Daoy (cell line): ENCODE measurements at regions not wholly inside any gene's neighbourhood (a gene's known extent, or its start where the extent isn't known, plus 50 kb on each side); places are given as distances from the start of the nearest gene placed in this dataset.
A peak's percentile ranks its signal among the peaks of the same experiment; 100 is the strongest.

Experiments
- DNase-seq: peaks from one replicate; pipeline ENCODE4 v3.0.0-alpha.2; 2015; ENCODE audit warnings: low read depth

DNA sequence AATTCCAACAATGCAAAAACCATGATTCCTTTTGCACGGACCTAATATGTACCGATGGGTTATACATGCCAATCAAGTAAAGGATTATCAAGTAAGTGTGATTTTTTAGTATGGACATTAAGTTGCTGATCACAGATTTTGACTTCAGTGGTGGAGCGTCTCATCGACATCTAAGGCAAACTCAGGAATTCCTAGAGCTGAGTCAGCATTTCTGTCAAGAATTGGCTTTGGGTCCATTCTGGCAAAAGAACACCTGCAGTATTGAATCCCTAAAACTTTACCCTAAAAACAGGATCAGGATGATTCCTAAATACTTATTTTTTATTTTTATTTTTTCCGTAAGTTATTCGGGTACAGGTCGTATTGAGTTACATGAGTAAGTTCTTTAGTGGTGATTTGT, 83.6 kb downstream of the HPGD start:
- no peak for DNase-seq

DNA sequence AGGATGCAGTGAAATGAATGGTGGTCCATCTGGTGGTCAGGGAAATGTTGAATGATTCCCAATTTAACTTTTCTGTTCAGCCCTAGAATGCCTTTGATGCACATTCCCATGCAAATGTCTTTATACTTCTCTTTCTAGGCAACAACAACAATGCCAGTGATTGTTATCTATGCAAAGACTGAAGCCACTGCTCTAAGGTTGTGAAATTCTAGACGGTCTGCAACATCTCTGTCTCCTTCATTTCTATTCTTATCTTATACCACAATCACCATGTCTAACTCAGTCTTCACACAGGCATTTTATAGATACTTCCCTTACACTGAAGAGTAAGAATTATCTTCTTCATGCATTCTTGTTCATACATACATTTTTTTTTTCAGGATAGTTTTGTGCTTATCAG, 84.5 kb downstream of the HPGD start:
- no peak for DNase-seq

DNA sequence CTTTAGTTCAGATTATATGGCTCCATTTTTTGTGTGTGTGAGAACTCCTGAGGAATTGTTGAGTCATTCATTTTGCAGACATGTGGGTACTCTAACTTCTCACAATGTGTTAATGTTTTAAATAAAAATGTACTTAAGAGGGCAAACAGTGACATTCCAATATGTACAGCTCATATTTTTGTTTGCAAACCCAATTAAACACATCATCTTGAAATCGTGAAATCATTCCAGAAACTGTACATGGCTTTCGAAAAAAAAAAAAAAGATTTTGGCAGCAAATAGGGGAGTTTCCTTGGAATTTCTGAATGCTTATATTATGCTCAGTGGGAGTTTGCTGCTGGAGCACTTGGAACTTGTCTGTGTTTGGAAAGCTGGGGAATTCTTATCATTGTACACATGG, 85.0 kb downstream of the HPGD start:
- no peak for DNase-seq

DNA sequence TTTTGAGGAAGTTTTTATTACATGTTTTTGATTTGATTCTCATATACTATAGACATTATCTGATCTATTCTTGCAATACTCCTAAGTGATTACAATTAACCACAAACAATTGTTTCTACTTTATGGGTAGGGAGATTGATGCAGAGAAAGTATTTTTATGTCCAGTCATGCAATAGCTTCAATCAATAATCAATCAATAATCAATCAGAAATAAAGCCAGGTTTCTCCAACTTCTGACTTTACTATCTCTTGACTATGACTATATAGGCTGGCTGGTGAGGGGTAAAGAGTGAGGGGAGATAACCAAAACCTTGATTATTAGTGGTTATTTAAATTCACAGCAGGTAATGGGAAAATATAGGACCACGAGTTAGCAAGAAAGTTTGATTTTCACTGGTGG, 85.9 kb downstream of the HPGD start:
- no peak for DNase-seq

DNA sequence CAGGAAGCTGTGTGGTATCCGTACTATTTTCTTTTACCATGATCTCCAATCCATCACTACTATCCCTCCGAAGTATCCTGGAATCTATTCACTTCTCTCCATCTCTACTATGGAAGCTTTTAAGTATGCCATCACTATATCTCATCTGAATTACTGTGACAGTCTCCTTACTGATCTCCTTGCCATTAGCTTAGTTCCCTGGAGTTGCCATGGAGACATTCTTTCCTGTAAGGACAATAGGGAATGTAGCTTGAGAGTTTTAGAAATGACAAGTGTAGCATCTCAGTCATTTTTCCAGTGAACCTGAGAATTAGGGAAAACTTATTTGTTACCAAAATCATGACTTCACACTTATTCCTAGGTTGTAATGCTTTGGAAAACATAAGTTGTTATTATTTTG, 86.3 kb downstream of the HPGD start:
- DNase-seq = no peak

DNA sequence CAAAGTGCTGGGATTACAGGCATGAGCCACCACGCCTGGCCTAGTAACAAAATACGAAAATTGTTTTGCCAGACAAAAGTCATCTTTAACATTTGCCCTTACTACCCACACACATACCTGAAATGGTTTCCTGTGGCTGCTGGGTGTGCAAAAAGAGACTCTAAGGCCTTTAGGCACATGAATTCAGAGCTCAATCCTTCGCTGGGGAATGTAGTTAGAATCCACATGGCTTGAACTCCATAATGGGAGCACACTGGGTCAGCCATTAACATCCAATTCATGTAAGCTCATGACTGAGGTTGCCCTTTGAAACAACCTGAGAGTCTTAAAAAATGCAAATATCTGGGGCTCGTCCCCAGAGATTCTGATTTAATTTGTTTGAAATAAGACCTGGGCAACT, 87.8 kb downstream of the HPGD start:
- no peak for DNase-seq

DNA sequence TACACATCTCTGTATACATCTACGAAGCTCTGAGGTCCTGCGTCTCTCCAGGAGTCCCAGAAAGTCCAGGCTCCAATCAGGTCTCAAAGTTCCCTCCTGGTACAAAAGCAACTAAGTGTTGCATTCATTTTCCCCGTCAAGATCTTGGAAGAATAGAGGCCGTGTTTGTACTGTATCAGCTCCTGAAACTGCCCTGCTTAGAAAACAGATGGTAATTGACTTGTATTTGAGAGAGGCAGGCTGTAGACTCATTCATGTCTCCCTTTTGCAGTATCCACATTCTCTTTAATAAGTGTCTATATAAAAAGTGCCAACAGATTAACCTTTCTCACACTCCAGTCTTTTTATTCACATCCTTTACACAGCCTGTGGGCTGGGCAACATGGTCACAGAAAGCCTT, 91.7 kb downstream of the HPGD start:
- DNase-seq = no peak

DNA sequence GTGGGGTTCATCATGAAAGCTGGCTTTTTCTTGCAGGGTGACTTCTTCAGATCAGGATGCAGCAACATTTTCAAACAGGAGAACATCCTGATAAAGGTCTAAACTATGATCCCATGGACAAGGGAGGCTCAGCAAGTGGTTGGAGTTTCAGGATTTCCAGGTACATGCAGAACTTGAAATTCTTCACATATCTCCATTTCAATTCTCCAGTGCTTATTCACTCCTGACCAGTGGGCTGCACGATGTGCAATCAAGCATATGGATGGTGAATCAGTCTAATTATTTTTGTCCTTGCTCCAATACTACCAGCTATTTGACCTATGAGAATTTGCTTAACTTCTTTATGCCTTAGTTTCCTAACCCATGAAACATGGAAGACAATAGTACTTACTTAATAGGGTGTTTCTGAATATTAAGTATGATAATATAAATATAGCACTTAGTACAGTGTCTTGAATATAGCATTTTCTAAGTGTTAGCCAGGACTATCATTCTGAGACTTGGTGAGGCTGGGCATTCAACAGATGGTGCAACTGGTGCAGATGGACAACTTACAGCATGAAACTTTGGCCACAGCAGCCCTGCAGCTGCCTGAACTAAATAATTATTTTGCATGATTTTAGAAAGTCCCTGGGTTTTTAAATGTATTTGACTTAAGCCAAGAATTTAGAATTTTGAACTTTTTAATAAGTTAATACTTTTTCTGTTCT, 92.4 kb downstream of the HPGD start:
- no peak for DNase-seq

DNA sequence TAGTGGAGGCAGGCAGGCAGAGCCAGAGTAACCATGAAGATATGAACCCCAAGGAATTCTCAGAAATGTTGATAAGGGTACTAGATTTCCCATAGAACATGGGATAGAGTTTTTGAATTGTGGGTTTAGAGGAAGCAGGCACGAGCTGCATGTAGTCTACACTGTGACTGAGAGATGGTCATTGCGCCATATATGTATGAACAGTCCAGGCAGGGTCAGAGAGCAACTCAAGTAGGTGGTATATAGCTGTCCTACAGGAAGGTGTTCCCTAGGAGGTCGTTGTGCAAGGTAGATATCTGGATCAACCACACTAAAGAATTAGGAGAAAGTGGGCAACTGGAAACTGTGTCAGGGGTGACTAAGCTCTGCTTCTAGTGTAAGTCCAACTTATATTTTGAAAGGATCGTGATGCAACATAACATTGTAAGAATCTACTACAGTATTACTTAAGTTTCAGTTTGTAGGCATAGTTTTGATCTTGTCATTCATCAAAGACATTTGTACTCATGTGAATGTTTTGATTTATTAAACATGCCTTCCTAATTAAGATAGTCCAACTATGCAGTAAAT, 94.6 kb downstream of the HPGD start:
- DNase-seq = no peak

DNA sequence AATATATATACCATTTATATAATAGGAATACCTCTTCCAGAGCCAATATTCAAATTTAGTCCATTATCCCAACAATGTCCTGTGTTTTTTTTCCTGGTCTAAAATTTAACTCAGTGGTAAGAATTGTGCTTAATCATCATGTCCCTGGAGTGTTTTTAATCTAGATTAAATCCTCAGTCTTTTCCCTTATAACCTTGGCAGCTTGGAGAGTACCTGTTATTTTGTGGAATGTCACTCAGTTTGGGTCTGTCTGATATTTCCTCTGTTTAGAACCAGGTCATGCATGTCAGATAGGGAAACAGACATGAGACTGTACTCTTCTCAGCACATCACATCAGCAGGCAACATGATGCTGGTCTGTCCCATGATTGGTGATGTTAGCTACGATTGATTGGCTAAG, 96.6 kb downstream of the HPGD start:
- no peak for DNase-seq

DNA sequence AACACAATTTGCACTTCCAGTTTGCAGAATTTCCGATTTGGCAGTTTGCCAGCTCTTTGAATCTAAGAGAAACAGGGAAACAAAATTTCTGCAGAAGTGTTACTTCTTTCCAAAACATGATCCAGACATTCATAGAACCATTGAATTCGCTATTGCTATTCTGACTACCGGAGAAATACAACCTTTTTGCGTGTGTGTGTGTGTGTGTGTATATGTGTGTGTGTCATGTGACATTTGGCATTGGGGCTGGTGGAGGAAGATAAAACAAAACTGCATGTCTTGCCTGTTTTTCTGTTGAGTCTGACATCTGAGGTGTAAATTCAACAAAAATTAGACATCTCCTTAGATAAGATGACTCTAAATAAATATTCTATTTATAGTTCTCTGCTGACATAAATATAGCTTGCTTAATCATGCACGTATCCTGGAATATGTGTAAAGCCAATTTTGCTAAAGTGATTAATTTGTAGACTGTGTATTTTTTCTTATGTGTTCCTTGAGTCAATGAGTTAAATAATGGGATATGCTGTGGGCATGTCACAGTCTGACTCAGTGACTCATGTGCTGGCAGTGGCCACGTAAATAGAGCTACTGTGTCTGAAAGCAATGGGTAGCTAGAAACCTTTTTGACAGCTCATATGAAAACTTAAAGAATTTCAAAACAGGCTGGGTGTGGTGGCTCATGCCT, 98.9 kb downstream of the HPGD start:
- peak; percentile 65 for DNase-seq

DNA sequence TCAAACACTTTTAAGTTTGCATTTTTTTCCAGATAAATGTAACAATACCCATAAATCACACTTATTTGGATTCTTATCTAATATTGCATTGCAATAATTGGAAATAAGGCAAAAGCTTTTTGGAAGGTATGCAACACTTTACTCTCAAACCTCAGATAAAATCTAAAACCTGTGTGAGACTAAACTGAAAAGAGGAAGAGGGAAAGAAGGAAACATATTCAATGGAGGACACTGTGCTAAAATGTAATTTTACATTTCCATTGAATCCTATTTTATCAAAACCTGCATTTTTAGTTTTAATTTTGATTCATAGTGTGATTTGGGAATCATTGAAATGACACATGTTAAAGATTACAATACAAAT, 99.4 kb downstream of the HPGD start:
- no peak for DNase-seq

DNA sequence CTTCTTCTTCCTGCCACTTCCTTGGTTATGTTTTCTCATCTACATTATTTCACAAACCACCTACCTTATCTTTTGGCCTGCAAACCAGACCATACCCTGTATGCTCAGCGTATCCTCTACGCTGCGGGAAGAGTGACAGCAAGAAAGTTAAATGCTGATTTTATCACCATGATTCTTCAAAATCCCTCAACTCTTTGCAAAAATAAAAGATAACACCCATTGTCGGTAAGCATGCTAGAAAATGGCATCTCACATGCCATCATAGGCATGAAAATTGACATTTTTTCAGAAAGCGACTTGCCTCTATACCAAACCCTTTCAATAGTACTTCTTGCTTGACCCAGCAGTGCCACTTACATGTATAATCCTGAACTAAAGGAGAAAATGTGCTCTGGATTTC, 102.0 kb downstream of the HPGD start:
- no peak for DNase-seq

DNA sequence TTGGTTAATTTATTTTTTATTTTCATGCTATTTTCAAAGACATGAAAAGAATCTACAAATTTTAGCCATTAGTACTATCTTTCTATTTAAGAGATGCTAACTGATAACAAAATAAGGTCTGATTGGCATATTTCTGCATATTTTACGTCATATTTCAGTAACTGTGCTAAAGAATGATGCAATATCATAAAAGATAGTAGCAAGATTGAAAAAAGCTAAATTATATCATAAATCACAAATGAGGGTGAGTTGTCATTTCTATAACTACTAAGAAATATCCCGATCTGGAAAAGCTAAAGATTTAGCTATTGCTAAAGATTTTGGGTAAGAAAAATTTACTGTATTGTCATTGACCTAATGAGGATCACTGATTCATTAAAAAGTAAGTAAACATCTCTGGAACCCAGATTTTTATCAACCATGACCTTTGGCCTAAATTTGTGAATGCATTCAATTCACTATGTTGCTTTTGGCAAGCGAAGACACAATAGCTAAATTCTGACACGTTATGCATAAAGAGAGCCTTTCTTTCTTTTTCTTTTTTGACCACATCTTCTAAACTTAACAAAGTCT, 103.6 kb downstream of the HPGD start:
- DNase-seq = no peak

DNA sequence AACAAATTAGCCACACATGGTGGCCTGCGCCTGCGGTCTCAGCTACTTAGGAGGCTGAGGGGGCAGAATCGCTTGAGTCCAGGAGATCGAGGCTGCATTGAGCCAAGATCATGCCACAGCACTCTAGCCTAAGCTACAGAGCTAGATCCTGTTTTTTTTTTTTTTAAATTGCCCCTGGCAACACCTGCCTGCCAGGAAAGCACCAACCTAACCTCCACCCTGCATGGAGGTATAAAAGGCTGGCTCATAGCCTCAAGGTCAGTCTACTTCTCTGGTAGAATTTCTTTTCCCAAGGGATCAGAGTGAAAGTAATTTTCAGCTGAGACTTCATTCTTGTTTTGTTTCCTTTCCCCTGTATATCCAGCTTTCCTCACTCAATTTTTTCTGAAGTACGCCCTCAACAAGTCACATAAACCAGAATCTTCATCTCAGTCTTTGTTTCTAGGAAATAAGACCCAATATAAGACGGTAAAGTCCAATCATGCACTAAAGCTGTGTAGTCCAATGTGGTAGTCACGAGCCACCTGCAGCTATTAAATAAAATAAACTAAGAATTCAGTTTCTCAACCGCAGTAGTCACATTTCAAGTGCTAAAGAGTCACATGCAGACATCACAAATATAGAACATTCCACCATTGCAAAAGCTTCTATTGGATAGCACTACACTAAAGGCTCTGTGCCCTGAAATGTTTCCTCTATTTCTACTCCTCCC, 113.3 kb downstream of the HPGD start:
- DNase-seq = no peak

DNA sequence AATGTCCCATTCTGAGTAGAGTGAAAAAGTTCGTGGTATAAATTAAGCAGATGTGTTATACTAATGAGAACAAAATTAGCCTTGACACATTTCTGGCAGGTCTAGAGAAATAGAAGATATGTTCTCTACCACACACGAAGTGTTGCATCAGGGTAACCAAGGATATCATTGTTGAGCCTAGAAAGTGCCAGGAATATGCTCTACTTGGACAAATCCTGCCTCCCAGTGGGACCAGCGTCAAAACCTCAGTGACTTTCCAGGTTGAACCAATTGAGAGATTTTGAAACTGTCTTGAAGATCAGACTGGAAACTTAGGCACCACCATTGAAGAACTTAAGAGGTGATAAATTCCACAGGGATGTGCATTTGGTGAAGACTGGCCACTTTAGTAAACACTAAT, 115.9 kb downstream of the HPGD start:
- DNase-seq = no peak

DNA sequence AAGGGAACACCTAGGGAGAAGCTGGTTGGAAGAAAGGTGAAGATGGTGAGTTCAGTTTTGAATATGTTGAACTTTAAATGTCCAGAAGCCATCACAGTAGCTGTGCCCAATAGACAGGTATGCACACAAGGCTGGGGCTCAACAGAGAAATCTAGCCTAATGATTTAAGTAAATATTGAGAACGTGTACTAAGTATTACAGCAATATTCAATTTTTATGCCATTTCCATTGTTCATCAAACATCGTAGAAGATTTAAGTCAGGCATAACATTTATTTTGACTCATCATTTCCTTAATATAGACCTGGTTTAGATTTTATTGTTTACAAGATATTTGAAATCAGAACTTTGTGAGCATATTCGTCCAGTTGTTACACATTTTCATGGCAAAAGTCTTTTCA, 116.4 kb downstream of the HPGD start:
- no peak for DNase-seq

DNA sequence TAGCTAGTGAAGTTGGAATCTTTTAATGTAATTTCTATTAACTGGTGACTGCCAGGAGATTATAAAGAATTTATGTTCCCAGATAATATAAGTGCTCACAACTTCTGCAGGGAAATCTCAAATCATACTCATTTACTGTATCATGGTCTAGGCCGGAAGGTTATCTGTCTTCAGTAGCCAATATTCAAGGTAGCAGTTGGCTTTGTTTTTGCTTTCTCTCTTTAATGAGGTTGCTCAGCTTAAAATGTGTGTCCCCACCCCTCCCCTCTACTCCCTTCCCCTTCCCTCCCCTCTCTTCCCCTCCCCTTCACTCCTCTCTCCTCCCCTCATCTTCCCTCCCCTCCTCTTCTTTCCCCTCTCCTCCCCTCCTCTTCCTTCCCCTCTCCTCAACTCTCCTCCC, 117.6 kb downstream of the HPGD start:
- DNase-seq = no peak

DNA sequence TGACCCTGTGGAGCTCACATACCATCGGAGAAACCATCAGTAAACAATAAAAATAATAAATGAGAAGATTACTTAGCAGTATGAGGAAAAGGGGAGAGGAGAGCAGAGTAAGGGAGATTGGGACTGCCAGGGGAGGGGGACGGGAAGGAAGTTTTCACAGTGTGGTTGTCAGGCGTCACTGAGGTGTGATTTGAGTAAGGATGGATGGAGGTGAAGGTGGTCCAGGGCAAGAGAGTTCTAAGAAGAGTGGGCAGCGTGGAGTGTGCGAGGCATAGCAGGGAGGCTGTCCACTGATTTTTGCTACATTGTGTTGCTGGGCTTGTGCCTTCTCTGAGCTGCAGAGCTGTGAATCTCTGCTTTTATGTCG, 119.1 kb downstream of the HPGD start:
- DNase-seq = no peak

DNA sequence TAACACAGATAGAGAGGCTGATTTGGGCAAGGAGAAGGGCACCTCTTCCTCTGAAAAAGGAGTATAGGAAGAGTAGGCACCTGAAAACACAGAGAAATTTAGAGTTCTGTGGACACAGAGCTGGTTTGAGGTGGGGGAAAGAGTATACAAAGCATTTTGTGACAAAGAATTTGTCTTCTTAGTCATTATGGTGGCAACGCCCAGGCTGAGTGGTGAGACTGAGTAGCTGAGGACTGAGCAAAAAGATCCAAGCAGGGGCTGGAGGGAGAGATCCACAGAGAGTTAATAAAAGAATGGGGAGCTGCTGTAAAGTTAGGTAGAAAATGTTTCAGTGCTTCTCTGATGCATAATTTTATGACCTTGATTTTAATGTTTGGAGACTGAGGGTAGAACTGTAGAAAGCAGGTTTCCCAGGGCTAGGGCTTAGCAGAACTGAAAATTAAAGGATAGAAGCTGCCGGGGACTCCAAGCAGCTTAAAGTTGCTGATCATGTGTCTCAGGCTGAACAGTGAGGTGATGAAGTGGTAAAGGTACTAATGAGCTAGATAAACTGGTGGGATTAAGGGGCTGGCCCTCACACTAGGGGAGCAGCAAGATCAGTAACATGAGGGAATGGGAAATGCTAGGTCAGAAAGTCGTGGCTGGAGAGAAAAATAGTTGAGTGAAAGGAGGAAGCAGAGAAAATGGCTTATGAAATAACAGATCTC, 118.9 kb downstream of the CEP44 start:
- no peak for DNase-seq

DNA sequence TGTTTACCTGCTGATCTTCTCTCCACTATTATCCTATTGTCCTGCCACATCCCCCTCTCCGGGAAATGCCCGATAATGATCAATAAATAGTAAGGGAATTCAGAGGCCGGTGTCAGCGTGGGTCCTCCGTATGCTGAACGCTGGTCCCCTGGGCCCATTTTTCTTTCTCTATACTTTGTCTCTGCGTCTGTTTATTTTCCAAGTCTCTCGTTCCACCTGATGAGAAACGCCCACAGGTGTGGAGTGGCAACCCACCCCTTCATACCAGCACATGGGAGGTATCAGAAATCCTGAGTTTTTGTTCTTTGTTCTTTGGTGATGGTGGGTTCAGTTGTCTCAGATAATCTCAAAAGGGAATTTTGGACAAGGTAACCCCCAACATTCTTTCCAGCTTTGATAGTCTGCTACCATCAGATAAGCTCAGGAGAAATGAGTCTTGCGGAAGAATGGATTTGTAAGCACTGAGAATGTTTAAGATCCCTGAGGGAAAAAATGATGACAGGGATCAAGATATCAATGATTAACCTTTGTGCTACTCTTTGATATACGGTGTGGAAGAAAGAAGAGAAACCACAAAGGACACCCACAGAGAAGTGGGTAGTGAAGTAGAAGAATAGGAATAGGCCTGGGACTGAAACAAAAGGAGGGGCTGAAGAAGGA, 117.9 kb downstream of the CEP44 start:
- DNase-seq = peak; percentile 20
